ENCODE measurements at regions not wholly inside any gene's neighbourhood (a gene's known extent, or its start where the extent isn't known, plus 50 kb on each side); places are given as distances from the start of the nearest gene placed in this dataset.

DNA sequence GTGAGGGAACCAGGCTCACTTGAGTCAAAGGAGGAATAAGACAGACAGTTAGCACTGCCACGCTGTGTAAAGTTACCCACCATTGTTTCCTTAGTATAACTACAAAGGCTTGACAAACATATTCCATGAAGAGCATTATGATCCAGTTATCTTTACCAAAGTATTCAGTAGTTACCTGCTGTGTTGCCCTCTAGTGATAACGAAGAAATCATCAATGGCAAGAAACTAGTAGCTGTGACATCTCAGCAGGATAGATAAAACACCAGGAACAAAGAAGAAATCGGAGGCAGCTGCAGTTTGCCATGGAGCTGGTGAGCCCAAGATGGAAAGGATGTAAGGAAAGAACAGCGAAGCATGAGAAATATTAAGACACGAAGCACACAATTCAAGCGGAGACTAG, 215.3 kb upstream of the FSHR start:
- DNase-seq (ENCODE audit: low read depth) (no peak), FAIRE-seq (no peak)
- Histone ChIP-seq H3K36me3 (ENCODE audit: control insufficient read depth, insufficient read depth, low read length) (no peaks in the 10 kb centered on the region), H3K27me3 (ENCODE audit: control insufficient read depth, insufficient read depth, low read length) (no peaks in the 10 kb centered on the region), H3K4me3 (ENCODE audit: low read depth, low read length) (no peak overlapping the region)
- TF ChIP-seq, protein P1, sequence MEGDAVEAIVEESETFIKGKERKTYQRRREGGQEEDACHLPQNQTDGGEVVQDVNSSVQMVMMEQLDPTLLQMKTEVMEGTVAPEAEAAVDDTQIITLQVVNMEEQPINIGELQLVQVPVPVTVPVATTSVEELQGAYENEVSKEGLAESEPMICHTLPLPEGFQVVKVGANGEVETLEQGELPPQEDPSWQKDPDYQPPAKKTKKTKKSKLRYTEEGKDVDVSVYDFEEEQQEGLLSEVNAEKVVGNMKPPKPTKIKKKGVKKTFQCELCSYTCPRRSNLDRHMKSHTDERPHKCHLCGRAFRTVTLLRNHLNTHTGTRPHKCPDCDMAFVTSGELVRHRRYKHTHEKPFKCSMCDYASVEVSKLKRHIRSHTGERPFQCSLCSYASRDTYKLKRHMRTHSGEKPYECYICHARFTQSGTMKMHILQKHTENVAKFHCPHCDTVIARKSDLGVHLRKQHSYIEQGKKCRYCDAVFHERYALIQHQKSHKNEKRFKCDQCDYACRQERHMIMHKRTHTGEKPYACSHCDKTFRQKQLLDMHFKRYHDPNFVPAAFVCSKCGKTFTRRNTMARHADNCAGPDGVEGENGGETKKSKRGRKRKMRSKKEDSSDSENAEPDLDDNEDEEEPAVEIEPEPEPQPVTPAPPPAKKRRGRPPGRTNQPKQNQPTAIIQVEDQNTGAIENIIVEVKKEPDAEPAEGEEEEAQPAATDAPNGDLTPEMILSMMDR (IDR thresholded peaks at IDR 0.05; ENCODE audit: insufficient read depth, low read length, severe bottlenecking), result no peak

DNA sequence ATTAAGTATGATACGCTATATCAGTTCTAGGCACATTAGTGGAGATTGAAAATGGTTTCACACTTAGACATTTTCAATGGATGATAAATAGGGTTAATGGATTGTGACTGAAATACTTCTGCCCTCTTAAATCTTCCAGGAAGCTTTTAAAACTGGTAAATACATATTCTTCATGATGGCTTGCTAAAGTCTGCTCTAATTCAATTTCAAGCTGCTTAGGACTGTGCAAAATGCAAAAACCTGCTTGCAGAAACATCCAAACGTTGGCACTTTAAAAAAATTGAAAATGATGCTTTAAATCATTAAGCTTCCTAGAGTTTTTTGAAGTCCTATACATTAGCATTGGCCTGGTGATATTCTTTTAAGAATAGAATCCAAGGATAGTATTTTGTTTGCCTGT, 214.8 kb upstream of the FSHR start:
- FAIRE-seq, result no peak
- Histone ChIP-seq H3K27me3 (ENCODE audit: control insufficient read depth, insufficient read depth, low read length) (no peaks in the 10 kb centered on the region), H3K4me3 (ENCODE audit: low read depth, low read length) (no peak overlapping the region), H3K36me3 (ENCODE audit: control insufficient read depth, insufficient read depth, low read length) (no peaks in the 10 kb centered on the region)
- DNase-seq (ENCODE audit: low read depth), result no peak
- TF ChIP-seq, protein P1 (IDR thresholded peaks at IDR 0.05; ENCODE audit: insufficient read depth, low read length, severe bottlenecking), result no peak

- DNase-seq (ENCODE audit: low read depth) (no peak), FAIRE-seq (no peak)
- no peaks in the 10 kb centered on the region for H3K36me3 ChIP-seq (ENCODE audit: control insufficient read depth, insufficient read depth, low read length)
- H3K27me3 ChIP-seq (ENCODE audit: control insufficient read depth, insufficient read depth, low read length), result no peaks in the 10 kb centered on the region
- H3K4me3 ChIP-seq (ENCODE audit: low read depth, low read length), result no peak overlapping the region
- TF ChIP-seq, protein P1 (IDR thresholded peaks at IDR 0.05; ENCODE audit: insufficient read depth, low read length, severe bottlenecking), result no peak
These were observed 212.7 kb upstream of the FSHR start for GRCh38 chr2:49367003-49367402.

DNA sequence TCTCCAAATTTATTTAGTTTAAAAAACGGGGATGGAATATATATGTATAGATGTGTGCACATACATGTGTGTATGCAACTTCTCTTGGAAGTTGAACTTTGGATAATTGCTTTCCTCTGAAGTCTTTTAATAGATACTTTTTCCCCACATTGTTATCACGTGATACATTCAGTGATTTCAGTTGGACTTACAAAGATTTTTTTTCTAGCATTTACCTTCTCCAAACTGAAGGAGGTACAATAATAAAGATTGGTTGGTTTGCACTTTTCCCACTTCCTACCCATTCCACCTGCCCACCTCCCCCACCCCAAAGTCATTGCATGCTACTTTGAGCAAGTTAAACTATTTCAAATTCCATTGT, 206.1 kb upstream of the FSHR start:
- DNase-seq (ENCODE audit: low read depth), result no peak
- H3K36me3 ChIP-seq (ENCODE audit: control insufficient read depth, insufficient read depth, low read length), result no peaks in the 10 kb centered on the region
- no peak overlapping the region for H3K4me3 ChIP-seq (ENCODE audit: low read depth, low read length)
- TF ChIP-seq, protein P1 (IDR thresholded peaks at IDR 0.05; ENCODE audit: insufficient read depth, low read length, severe bottlenecking), result no peak
- no peak for FAIRE-seq
- no peaks in the 10 kb centered on the region for H3K27me3 ChIP-seq (ENCODE audit: control insufficient read depth, insufficient read depth, low read length)

GRCh38 chr2:49359721-49360406, 205.5 kb upstream of the FSHR start:
- FAIRE-seq, result no peak
- no peak overlapping the region for H3K4me3 ChIP-seq (ENCODE audit: low read depth, low read length)
- TF ChIP-seq, protein P1 (IDR thresholded peaks at IDR 0.05; ENCODE audit: insufficient read depth, low read length, severe bottlenecking), result no peak
- no peaks in the 10 kb centered on the region for H3K36me3 ChIP-seq (ENCODE audit: control insufficient read depth, insufficient read depth, low read length)
- no peaks in the 10 kb centered on the region for H3K27me3 ChIP-seq (ENCODE audit: control insufficient read depth, insufficient read depth, low read length)
- DNase-seq (ENCODE audit: low read depth), result no peak

DNA sequence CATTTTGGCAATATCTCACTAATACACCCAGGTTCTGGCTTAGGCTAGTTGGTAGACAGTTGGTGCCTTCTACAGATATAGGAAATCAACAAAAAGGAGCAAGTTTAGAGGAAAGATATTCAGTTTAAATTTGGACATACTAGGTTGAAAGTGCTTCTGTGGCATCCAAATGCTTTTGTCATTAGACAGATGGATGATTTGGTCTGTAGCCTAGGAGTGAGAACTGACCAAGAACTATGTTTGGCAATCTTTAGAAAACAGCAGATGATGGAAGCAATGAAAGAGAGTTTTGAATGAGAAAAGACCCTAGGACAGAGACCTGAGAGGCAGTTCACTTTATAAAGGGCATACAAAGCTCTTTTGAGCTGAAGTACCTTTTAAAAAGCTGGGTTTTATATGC, 201.3 kb upstream of the FSHR start:
- Histone ChIP-seq H3K36me3 (ENCODE audit: control insufficient read depth, insufficient read depth, low read length) (no peaks in the 10 kb centered on the region), H3K27me3 (ENCODE audit: control insufficient read depth, insufficient read depth, low read length) (no peaks in the 10 kb centered on the region), H3K4me3 (ENCODE audit: low read depth, low read length) (no peak overlapping the region)
- TF ChIP-seq, protein P1 (IDR thresholded peaks at IDR 0.05; ENCODE audit: insufficient read depth, low read length, severe bottlenecking), result no peak
- FAIRE-seq, result no peak
- no peak for DNase-seq (ENCODE audit: low read depth)

Measured in bronchial epithelial cell (primary cell).